GM12872 (cell line): ENCODE measurements at regions not wholly inside any gene's neighbourhood (a gene's known extent, or its start where the extent isn't known, plus 50 kb on each side); places are given as distances from the start of the nearest gene placed in this dataset.

Experiments used
- TF ChIP-seq, protein P1 (sequence below): IDR thresholded peaks from 3 replicates; pipeline ENCODE4 v1.5.1; 2011; ENCODE audit warnings: low read depth, mild to moderate bottlenecking, low read length, moderate library complexity; ENCODE audit not compliant: insufficient read depth

DNA sequence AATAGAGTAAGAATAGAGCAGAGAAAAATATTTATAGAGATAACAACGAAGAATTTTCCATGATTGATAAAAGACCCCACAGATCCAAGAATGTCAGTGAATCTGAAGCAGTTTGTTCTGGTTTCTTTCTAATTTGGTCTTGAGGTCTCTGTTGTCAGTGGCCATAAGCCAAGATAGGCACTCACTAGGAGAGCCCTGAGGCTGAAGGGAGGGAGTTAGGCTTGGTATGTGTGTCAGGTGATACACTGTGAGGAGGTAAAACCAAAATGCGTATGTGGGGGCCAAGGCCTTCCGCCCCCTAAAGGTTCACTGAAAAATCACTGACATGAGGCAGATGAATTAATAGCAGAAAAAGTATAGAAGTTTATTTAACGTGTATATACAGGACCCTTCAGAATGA lies 382.3 kb upstream of the HTR2C start:
- TF ChIP-seq, protein P1, sequence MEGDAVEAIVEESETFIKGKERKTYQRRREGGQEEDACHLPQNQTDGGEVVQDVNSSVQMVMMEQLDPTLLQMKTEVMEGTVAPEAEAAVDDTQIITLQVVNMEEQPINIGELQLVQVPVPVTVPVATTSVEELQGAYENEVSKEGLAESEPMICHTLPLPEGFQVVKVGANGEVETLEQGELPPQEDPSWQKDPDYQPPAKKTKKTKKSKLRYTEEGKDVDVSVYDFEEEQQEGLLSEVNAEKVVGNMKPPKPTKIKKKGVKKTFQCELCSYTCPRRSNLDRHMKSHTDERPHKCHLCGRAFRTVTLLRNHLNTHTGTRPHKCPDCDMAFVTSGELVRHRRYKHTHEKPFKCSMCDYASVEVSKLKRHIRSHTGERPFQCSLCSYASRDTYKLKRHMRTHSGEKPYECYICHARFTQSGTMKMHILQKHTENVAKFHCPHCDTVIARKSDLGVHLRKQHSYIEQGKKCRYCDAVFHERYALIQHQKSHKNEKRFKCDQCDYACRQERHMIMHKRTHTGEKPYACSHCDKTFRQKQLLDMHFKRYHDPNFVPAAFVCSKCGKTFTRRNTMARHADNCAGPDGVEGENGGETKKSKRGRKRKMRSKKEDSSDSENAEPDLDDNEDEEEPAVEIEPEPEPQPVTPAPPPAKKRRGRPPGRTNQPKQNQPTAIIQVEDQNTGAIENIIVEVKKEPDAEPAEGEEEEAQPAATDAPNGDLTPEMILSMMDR = no peak

DNA sequence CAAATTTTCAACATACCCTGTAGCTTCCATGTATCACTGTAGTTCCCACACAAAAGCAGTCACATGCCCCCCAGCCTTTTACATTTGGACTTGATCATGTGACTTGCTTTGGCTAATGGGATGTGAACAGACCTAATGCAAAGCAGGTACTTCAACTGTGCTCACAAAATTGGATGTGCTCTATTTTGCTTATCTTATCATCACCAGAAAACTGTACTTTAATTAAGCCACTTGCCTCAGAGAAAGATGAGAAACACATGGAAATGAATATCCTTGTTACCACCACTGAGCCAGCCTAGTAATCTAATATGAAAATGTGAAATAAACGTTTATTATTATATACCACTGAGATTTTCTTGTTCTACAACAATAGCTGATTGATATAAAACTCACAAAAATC lies 402.7 kb upstream of the HTR2C start:
- TF ChIP-seq, protein P1 = no peak

DNA sequence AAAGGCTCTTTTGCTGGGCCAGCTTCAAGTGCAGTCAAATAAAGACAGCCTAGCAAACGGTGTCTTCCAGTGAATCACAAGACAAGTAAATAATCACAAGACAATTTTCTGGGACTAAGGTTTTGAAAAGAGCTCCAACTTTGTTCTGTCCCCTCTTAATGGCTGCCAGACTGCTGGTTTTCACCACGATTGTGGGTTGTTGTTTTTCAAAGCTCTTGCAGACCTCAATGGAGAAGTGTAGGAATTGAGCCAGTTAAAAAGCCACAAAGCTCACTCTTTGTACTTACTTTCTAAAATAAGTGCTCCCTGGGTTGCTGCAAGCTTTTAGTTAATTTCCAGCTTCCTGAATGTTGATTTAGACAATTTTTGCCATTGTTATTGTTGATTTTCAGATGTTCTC lies 405.8 kb upstream of the HTR2C start:
- TF ChIP-seq, protein P1 = no peak

DNA sequence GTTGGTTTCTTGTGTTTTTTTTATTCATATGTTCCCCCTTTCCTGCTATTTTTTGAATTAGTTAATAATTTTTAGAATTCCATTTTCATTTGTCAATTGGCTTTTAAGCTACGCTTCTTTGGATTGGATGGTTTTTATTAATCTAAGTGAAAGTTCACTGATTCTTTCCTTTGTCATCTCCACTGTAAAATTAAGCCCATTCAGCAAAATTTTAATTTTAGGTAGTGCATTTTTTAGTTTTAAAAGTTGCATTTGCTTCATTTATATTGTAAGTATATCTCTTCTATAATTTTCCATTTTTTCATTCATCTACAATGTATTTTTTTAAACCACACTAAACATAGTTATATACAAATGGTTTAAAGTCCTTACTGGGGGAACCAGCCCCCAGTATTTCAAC lies 417.3 kb upstream of the HTR2C start:
- TF ChIP-seq, protein P1 = no peak

DNA sequence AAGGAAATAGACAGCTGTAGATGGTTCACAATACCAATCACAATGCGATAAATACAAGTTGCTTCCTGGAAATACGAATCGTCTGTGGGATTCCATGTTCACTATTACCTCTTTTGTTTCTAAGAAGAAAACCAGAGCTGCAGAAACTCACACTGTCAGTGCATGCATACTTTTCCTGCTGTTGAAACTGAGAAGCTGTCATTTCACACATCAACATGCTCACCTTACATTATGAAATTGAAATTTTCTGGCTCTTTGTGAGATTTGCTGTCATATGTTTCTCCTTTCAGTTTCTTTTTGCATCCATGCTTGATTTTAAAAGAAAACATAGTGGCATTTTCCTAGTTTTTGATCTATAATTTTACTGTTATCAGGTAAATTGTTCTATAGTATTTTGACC lies 418.3 kb upstream of the HTR2C start:
- TF ChIP-seq, protein P1 = no peak

DNA sequence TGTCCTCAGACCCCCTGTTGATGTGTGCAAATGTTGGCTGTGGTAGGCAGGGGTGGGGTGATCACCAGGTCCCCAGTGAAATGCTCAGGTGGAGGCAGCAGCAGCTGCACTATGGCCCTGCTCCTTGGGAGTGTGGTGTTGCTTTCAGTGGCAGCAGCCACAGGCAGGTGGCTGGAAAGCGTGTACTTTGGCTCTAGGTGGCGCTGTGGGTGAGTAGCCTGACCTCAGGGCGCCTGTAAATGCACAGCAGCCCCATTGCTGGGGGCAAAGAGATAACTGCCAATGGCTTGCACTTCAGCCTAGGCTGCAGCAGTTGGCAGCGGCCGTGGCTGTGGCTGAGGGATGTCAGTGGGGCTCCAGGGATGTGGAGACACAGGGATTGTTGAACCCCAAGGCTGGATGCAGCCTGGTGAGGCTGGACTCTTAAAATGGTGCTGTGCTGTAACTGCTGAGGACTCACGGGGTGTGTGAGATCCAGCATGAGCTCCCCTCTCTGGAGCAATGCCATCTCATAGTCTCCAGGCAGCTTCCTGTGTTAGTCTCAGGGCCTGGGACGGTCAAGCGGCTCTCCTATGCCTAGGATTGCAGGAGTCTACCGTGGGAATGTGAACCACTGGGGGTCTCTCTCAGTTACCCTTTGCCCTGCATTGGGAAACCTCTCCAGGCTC lies 421.7 kb upstream of the HTR2C start:
- TF ChIP-seq, protein P1 = 0 out of 3 replicates have a peak, but pooled peaks have one; percentile 6

DNA sequence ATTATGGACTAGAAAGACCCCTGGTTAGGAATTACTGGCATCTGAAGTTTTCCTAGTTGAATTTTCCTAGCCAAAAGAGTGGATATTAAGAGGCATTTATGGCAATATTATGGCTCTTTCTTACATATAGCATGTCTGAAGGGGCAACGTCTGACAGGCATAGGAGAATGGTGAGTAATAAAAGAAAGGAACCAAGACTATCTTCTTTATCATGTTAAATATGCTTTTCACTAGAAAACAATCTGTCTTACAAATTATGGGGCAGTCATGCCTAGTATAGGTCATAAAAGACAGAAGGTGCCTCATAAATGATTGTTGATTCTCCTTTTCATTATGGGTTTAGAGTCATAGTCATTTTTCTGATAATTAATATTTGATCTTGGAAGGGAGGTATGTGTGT lies 431.1 kb upstream of the HTR2C start:
- TF ChIP-seq, protein P1 = no peak
